NCI-H748 (cell line): ENCODE measurements at regions not wholly inside any gene's neighbourhood (a gene's known extent, or its start where the extent isn't known, plus 50 kb on each side); places are given as distances from the start of the nearest gene placed in this dataset.
A peak's percentile ranks its signal among the peaks of the same experiment; 100 is the strongest.
"Not testable (repeated sequence)": the region's sequence is repeated elsewhere in the genome, so short reads cannot be mapped to it uniquely, and the experiment has no call there.

Source experiments
- DNase-seq: peaks from one replicate; lab custom pipeline; 2025; ENCODE audit not compliant: unreplicated experiment; lab: John Stamatoyannopoulos, UW

DNA sequence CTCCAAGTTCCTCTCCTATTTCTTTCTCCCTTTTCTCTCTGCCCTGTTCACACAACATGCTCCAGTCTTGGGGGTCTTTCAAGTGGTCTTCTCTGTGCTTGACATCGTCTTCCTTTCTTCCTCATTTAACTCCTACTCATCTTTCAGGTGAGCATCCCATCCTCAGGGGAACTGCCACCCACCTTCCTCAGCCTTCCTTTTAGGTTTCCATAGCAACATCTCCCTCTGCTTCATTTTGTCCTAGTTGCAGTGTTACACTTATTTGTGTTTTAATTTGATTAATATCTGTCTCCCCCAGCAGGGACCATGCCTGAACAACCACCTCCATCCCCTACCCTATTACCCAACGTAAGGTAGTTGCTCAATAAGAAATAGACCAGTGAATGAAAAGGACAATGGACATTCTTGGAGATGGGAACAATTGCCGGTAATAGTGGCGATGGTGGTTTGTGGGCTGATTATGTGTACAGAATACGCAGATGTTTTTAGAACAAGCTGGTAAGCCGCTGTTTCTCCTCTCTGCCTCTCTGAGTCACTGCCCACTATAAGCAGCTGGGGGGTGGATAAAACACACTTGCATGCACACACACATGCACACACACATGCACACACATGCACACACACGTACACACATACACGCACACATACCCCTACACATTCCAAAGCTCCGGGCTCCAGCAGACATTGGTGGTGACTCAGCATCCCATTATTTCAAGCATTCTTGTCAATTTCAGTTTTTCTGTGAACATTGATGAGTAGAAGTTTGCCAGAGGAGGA lies 251.6 kb downstream of the GATA3 start:
- DNase-seq = no peak

DNA sequence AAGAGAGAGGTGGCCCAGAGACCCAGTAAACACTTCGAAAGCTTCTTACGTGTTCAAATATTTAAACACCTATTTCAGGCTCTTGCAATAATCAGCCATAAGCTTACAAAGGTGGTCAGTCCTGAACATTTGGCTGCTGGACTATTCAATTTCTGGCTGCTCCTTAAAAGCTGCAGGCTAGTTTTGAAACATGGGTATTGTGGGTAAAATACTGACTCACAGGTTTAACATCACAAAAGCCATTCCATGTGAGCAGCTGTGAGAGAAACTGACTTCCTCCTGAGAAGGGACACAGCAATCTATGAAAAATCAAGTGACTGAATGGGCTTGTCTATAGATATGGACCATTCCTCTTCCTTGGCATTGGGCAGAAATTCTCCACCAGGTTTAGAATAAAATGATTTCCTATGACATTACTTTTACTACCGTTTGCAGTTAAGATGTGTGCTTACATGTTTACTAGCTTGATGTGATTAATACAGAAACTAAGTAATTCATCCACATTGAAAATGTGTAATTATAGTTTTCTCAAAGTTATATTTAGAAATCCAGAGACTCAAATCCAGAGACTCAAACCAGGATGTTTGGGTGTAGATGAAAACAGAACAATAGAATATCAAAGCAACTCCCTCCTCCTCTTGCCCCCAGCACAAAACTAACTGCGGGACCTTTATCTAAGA lies 252.3 kb downstream of the GATA3 start:
- no peak for DNase-seq

DNA sequence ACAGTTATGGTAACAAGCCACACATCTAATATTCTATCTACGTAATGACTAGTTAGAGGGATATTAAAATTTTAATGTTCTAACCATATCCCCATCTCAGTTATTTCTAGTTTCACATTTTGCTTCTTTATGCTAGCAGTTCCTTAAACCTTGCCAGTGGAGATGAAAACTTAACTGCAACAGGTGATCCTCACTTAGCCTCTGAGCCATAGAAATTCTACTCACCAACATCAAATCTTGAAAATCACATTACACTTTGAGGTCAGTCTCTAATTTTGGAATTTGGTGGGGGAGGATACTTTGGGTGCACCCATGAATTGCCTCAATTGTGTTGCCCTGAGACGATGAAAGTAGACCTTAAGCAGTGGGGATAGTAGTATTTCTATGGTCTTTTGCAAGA lies 256.4 kb downstream of the GATA3 start:
- no peak for DNase-seq

DNA sequence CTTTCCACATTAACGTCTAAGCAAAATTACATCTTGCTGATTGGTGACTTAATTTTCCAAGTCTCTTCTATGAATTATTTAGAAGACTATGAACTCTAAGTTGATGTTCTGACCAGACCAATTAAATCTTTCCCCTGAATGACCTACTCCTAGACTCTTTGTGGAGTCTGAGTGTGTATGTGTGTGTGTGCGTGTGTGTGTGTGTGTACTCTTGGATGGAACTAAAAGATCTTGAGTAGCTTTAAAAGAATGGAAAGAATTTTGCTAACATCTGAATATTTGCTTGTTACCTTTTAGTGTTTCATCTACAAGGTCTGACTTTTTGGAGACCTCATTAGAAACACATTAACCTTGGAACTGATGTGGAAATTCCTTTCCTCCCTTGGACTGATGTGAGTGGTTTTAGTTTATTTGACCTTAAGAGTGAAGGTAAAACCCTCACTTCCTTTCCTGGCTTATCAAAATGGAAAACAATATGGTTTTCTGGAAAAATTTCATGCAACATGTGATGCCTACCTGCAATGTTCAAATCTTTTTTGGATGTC lies 257.1 kb downstream of the GATA3 start:
- DNase-seq = no peak

DNA sequence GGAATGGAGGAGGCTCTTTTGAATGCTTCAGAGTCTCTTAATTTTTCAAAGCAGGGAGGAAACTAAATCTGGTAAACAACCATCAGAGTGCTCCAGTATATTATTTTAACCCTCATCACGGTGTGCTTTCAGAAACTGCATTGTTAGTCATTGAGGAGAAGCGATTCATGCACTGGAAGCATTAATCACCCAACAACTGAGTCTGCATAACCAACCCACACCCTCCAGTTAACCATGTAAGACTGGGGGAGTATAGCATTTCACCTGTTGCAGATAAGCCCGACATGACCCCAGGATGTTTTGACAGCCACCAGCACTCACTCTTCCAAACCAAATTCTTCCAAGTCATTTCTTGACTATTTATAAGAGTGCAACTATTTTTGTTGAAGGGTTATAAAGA lies 257.6 kb downstream of the GATA3 start:
- no peak for DNase-seq

DNA sequence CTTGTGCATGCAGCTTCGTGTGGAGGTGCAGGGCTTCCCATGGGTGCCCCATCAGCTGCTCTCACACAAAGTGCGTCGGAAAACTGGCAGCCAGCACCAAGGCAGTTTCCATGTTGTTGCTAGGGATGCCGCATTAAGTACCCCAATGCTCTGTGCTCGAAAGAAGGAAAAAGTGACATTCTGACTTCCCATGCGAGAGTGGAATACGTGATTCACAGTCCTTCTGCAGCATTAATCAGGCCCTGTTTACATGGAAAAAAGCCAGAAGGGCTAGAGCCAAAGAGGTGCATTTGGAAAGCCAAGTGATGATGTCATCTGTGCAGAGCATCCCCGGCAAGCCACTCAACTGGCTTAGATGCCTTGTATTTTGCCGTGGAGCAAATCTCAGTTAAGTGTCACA lies 258.3 kb downstream of the GATA3 start:
- no peak for DNase-seq

DNA sequence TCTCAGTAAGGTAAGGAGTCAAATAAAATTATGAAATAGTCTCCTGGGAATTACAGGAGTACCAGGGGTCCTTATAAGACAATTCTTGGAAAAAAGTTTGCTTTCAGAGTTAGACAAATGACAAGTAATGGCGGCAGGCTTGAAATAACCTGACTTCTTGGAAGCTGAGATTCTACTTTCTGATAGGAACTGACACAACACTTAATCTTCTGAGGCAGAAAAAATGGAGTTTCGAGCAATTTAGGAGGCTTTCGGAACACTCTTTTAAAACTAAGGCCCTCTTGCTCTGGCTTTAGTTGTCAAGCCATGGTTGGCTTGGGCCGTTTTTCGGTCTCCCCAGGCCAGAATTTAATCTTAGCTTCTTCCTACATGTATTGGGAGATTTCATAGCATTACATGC lies 260.0 kb downstream of the GATA3 start:
- no peak for DNase-seq

DNA sequence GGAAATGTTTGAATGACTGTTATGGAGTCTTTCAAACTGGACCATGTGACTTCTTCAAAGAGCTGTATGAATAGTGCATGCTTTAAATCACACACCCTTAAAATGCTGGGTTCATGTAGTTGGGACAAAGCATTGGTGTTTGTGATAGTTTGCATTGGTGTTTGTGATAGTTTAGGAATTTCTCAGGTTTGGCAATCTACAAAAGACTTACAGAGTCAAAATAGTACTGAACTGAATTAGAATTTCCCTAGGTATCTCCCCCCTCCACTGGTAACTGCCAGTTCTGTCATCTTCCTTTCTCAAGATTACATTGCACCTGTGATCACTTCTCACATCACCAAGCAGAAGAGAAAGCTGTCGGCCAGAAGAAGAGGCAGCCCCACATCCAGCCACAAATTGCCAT lies 261.1 kb downstream of the GATA3 start:
- DNase-seq = no peak

DNA sequence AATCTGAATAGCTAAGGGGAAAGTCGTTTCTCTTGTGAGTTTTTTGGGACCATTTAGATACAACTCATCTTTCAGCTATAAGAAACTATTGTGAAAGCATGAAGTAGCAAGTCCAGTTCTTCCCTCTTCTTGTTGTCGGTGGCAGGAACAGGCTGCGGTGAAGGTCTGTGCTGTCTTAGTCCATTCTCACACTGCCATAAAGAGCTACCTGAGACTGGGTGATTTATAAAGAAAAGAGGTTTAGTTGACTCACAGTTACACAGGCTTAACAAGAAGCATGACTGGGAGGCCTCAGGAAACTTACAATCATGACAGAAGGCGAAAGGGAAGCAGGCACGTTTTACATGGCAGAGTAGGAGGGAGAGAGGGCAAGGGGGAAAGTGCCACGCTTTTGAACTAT lies 261.8 kb downstream of the GATA3 start:
- DNase-seq = no peak

DNA sequence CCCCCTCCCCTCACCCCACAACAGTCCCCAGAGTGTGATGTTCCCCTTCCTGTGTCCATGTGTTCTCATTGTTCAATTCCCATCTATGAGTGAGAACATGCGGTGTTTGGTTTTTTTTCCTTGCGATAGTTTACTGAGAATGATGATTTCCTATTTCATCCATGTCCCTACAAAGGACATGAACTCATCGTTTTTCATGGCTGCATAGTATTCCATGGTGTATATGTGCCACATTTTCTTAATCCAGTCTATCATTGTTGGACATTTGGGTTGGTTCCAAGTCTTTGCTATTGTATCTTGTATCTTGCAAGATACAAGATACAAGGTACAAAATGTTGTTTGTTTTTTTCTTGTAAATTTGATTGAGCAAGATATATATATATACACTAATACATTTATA lies 263.9 kb downstream of the GATA3 start:
- DNase-seq = not testable (repeated sequence)

DNA sequence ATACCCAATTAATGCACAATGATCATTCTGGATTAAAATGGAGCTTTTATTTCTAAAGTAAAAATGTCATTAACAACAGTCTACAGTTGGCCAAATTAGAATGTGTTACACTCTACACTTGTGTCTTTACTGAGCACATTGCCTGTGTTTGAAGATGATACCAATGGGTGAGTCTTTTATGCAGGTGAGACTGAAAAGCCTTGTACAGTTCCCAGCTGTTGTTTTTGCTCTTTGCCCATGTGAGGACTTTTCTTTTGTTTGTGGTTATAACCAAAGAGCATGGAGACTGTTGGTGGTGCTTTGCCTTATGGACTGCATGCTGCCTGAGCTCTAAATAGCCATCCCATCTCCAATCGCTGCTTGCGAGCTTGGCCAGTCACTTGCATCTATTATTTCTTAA lies 264.5 kb downstream of the GATA3 start:
- no peak for DNase-seq

DNA sequence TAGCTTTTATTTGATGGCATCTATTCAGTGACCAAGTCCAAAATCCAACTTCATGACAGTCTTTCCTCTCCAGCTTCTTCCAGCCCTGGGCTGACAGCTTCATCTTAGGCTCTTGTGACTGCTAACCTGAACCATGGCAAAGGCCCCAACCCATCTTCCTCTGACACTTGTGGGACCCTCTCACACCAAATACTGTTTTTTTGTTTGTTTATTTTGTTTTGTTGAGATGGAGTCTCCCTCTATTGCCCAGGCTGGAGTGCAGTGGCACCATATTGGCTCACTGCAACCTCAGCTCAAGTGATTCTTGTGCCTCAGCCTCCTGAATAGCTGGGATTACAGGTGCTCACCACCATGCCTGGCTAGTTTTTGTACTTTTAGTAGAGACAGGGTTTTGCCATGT lies 265.2 kb downstream of the GATA3 start:
- DNase-seq = no peak

DNA sequence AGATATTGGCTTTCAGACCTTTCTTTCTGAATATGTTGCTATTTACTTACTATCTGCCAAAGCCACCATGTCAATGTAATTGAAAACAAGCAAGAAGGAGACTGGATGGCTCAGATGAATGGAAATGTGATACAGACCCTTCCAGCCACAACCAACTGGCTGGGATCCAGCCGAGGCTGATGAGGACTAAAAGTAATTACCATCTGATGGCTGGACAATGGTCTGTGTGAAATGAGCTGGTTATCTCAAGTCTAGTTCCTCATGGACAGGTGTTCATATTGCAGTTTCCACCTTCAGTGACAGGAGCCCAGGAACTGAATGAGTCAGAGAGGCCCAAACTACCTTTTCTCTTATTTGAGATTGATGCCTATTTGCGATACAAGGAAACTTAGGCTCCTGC lies 267.5 kb downstream of the GATA3 start:
- DNase-seq = peak; percentile 33

DNA sequence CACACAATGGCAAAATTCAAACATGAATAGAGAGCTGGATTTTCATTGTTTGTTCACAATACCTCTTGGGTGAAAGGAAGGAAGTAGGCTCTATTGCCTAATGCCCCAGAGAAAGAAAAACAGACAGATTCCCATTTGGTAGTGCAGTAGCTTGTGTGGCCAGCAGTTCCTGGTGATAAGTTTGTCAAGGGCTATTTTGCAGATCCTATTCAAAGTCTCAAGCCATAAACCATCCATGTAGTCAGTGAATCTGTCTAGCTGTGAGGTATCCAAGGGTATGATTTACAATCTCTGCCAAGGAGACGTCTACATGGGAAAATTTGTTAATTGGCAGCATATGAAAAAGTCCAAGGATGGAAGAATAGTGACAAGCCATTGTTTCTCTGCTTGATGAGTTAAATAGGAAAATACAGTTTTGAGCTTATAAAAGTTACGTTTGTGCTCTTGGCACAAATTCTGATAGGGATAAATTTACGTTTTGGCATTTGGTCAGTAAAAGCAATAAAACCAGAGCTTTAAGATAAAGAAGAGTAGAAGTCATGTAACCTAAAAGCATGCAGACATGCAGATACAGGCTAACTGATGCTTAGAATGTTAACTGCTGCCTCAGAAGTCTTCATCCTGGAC lies 269.1 kb downstream of the GATA3 start:
- no peak for DNase-seq

DNA sequence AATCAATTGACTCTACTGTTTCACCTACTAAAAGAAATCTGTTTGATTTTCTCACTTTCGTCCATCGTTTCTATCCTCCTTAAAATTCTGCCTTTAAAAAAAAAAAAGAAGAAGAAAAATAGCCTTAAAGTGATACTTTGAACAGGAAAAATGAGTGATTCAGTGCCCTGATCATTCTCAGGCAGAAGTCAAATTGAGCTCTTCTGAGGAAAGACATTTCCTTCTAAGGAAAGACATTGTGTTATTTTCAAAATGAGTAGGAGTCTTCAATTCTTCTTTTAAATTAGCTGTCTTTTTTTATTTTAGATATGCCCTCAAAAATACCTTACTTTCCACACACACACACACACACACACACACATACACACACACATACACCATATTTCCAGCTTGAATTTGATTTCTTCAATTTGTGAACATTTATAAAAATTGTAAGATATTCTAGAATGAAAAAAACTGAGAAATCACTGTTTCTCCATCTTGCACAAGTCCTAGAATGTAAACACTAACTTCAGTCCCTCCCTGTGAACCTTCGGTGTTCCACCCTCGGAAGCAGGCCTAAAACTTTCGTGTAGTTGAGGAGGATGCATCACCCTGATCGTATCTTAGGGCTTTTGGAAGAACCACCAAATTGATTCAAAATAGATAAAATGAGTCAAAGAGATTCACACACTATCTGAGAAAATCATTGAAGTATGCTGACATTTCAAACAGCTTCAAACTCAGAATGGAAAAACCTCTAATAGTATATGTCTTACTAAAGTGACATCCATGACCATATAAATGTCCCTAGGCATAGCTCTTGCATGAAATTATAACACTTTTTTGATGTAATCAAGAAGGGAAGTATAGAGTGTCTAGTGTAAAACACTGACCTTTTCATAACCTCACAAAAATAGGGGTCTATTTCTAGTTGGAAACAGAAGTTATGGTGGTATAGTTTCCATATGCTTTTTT lies 270.8 kb downstream of the GATA3 start:
- no peak for DNase-seq

DNA sequence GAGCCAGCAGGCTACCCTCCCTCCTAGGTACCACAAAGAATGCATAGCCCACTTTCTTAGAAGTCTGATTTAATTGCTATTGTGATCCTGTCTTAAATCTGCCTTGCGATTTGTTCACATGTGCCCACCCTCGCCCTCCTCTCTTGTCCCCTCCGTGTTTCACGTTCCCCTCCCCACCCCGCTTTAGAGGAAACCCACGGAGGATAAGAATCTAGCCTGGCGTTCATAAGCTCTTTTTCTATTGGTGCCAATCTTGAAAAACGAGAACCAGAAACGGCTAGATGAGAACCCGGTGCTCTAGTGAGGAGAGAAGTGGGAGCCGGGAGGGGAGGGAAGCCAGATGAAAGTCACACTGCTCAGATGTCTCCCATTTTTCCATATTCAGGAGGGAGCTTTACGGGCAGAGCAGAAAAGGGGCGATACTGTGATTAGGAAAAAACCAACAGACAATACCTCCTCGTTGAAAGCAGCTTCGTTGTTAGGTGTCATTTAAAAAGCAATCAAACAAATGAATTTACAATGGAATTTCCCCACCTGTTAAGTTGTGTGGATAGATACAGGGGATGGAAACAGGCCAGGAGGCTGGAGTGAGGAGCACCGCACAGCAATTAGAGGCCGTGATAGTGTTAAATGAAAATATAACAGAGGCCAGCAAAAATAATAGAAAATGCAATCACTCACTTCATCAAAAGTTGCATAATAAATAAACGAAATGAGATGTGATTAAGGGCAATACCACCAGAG lies 272.1 kb downstream of the GATA3 start:
- DNase-seq = no peak

DNA sequence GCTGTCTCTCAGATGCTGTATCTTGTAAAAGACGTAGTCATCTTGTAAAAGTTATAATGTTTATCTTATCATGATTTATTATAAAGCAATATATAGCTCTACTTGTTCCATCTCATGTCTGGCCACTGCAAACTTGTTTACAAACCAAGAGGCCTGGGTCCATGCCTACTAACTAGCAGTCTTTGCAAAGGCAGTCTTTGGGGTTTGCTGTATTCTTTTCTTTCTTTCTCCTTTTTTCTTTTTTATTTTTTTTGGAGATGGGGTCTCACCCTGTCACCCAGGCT lies 272.6 kb downstream of the GATA3 start:
- no peak for DNase-seq

DNA sequence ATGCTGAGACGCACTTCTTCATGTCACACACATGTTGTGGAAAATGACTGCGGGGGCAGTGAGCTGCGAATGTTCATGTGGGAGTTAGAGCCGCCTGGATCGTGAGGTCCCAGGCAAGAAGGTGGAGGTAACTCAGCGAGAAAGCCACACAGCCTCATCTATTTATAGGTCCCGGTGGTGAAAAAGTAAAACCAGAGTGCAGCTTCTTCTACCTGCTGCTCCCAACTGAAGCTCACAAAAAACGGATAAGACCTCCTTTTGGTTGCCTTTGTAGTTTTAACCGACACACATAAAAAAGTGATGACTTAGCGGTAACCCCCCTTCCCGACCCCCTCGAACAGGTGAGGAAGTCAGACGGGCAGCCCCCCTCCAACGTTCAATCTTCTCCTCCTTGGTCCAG lies 276.9 kb downstream of the GATA3 start:
- DNase-seq = no peak

DNA sequence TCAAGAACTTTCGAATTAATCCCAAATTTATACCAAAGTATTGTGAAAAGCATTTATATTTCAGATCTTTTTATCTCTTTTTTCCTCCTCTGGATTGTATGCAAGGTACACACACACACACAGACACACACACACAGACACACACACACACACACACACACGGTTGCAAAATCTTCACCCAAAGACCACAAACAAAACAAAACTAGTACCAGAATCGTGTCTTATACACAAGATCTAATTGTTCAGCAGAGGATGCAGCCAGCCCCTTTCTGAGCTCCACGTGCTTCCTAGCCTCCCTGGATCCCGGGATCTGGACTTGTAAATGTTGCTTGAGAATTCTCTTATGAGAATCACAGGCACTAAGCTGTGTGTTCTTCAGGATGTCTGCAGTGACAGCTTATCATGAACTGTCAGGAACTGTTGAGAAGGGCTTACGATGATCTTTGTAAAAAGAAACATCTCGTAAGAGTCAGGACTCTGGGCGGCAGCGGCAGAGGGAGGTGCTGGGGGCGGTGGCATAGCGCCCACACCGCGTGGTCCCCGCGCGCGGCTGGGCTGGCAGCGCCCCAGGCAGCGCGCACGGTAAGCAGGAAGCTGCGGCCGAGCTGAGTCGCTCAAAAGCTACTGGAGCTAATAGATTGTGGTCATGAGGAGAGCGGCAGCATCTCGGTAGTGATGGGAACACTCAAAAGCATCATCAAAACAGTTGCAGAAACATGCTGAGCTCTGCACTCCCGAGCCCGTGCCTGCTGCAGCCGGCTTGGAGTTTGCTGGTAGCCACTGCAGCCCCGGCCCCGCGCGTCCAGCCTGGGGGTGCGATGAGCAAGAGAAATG lies 277.6 kb downstream of the GATA3 start:
- peak; percentile 50 for DNase-seq

DNA sequence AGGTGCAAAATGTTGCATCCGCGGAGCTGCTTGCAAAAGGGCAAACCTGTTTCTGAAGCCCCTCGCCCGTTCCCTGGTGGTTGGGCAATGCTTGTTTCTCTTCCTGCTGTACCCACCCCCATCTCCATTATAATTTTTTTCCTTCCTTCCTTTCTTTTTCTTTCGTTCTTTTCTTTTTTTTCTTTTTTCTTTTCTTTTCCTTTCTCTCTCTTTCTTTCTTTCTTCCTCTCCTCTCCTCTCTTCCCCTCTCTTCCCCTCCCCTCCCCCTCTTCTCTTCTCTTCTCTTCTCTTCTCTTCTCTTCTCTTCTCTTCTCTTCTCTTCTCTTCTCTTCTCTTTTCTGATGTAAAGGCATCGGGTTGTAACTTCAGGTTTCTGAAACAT lies 278.2 kb downstream of the GATA3 start:
- DNase-seq = no peak
